Activated T-cell treated with anti-CD3 and anti-CD28 coated beads for 48 hours (primary cell): ENCODE measurements at regions not wholly inside any gene's neighbourhood (a gene's known extent, or its start where the extent isn't known, plus 50 kb on each side); places are given as distances from the start of the nearest gene placed in this dataset.
A peak's percentile ranks its signal among the peaks of the same experiment; 100 is the strongest.
"Not testable (repeated sequence)": the region's sequence is repeated elsewhere in the genome, so short reads cannot be mapped to it uniquely, and the experiment has no call there.

ENCODE experiments used
- DNase-seq: peaks from one replicate; pipeline ENCODE4 v3.0.0-alpha.2; 2020; ENCODE audit warnings: low read depth

DNA sequence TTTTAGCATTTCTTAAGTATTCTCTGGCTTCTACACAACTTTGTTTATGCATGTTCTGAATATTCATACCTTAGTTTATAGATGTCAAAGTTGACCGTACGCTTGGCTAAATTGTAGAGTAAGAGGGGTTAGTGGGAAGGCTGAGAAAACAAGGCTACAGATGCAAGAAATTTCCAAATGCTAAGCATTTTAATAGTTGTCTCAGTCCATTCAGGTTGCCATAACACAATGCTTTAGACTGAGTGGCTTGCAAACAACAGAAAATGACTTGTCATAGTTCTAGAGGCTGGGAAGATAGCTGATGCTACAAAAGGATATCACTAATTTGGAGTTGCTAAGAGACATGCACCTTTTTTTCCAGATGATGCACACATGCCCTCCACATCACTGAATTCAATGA lies 53.0 kb upstream of the C1QTNF3 start:
- DNase-seq = not testable (repeated sequence)

- not testable (repeated sequence) for DNase-seq
These were observed 56.9 kb upstream of the C1QTNF3 start for GRCh38 chr5:34099891-34100290.

- not testable (repeated sequence) for DNase-seq
These were observed 58.6 kb upstream of the C1QTNF3 start for GRCh38 chr5:34101567-34101966.

GRCh38 chr5:34108897-34109296 lies 65.9 kb upstream of the C1QTNF3 start:
- not testable (repeated sequence) for DNase-seq

- not testable (repeated sequence) for DNase-seq
These were observed 81.3 kb upstream of the C1QTNF3 start for GRCh38 chr5:34124280-34124679.

GRCh38 chr5:34125354-34125753 lies 82.3 kb upstream of the C1QTNF3 start:
- not testable (repeated sequence) for DNase-seq

DNA sequence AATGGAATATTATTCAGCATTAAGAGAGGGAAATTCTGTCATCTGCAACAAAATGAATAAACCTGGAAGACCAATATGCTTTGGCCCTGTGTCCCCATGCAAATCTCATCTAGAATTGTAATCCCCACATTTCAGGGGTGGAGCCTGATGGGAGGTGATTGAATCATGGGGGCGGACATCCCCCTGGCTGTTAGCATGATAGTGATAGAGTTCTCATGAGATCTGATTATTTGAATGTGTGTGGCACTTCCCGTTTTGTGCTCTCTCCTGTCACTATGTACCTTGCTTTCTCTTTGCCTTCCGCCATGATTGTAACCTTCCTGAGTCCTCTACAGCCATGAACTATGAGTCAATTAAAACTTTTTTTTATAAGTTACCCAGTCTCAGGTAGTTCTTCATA lies 83.7 kb upstream of the C1QTNF3 start:
- DNase-seq = not testable (repeated sequence)

GRCh38 chr5:34127818-34128217 lies 84.8 kb upstream of the C1QTNF3 start:
- not testable (repeated sequence) for DNase-seq

DNA sequence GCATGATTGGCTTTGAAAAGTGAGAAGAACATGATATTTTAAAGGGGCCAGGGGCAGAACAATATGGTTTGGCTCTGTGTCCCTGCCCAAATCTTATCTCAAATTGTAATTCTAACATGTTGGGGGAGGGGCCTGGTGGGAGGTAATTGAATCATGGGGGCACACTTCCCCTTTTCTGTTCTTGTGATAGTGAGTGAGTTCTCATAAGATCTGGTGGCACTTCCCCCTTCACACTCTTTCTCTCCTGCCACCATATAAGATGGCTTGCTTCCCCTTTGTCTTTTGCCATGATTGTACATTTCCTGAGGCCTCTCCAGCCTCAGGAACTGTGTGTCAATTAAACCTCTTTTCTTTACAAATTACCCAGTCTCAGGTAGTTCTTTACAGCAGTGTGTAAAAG lies 85.9 kb upstream of the C1QTNF3 start:
- DNase-seq = not testable (repeated sequence)

GRCh38 chr5:34154988-34155387 lies 112.0 kb upstream of the C1QTNF3 start:
- DNase-seq = not testable (repeated sequence)

DNA sequence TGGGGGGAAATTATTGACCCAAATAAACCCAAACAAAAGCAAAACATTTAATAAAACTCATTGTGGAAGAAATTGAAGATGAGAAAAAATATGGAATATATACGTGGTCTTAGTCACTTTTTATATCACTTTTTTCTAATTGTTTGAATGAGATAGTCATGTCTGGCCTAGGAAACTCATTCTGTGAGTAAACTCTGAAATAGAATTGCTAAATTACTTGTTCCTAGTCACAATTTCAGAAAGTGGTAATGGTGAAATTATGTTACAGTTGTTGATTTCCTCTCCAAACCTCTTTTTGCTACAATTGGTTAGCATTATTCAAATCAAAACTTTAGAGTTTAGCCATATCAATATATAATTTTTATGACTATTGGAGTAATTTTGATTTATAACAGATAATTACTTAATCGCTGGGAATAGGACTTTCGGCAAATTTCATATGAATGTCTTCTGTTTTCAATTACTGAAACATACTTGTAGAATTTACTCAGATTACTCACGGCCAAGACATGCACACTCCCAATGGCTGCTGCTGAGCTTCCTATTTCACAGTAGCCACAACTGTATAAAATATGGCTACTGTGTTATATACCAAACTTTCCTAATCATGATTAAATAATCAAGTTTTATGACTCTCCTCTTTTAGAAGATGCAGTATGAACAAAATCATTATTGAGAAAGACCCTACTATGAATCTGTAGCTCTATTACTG lies 113.8 kb upstream of the C1QTNF3 start:
- DNase-seq = not testable (repeated sequence)

DNA sequence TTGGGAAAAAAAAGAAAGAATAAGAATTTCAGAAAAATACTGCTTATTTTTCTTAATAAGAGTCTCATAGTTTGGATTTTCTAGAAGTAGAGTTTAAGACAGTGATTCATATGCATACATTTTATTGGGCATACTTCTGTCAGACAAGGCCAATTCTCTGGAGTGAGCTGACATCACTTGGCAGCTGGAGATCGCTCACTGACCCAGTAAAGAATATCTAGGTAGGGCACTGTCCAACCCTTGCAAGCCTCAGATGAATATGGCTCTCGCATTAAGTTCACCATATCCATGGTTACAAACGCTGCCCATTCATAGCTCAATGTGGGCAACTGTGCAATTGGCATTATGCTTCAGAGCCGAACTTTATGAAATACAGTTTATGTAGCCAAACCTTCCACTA lies 117.9 kb upstream of the C1QTNF3 start:
- DNase-seq = not testable (repeated sequence)

DNA sequence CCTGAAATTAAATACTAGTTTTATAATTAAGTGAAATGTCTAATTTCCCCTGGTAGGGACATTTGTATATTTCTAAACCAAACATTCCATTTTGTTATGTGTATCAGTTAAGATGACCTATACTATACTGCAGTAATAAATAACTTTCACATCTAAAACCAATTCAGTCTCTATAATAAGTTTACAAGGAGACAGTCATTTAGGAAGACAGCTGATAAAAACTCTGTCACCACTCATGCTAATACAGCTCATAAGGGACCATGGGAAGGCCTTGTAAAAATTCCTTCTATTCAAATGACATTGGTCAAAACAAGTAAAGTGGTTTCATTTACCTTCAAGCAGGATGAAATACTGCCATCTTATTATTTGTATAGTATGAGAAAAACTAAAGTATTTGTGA lies 128.4 kb upstream of the C1QTNF3 start:
- not testable (repeated sequence) for DNase-seq

DNA sequence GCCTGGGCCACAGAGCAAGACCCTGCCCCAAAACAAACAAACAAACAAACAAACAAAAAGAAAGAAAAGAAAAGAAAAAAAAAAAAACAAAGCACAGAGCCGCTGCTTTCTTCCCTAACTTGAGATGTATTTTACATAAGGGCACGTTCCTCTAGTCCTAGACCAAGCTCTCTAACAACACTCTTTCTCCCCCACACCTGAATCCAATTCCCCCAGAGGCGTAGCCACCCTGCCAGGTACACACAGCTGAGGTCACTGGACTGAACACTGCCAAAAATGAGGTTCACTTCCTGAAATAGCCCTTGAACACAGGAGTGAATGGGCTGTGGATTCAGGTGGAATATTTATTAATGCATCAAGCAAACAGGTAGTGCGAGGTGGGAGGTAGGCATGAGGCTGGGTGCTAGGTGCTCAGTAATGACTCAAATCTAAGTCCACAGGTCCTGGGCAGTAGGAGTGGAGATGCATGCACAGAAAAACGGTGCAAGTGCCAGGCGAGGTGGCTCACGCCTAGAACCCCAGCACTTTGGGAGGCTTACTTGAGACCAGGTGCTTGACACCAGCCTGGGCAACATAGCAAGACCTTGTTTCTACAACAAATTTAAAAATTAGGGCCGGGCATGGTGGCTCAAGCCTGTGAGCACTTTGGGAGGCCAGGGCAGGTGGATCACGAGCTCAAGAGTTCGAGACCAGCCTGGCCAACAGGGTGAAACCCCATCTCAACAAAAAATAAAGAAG lies 136.6 kb upstream of the C1QTNF3 start:
- DNase-seq = not testable (repeated sequence)

- not testable (repeated sequence) for DNase-seq
These were observed 137.2 kb upstream of the C1QTNF3 start for GRCh38 chr5:34180225-34180624.

DNA sequence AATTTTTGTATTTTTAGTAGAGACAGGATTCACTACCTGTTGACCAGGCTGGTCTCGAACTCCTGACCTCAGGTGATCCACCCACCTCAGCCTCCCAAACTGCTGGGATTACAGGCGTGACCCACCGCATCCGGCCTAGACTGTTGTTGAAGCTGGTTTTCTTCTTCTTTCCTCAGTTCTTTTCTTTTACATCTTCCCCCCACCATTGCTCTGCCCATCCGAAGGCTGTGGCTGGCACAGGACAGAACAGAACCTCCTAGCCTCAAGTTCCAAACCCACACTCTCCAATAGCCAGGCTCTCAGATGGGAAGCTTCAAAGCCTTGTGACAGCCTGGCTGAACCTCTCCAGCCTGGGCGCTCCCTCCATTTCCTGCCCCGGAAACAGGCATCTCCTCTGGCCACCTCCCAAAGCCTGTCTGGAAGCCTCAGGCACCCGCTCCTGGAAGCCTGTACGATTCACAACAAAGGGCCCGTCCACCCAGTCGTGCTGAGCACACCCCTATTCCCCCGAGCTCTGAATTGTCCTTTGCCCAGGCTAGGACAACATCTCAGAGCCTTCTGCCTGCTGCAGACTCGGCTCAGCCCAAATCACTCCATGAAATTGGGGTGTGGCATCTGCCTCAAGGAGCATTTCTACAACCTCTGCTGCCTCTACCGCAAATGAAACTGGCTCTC lies 138.1 kb upstream of the C1QTNF3 start:
- DNase-seq = not testable (repeated sequence)

GRCh38 chr5:34185005-34185404 lies 142.0 kb upstream of the C1QTNF3 start:
- DNase-seq = not testable (repeated sequence)

- DNase-seq = not testable (repeated sequence)
These were observed 142.6 kb upstream of the C1QTNF3 start for GRCh38 chr5:34185572-34185971.

DNA sequence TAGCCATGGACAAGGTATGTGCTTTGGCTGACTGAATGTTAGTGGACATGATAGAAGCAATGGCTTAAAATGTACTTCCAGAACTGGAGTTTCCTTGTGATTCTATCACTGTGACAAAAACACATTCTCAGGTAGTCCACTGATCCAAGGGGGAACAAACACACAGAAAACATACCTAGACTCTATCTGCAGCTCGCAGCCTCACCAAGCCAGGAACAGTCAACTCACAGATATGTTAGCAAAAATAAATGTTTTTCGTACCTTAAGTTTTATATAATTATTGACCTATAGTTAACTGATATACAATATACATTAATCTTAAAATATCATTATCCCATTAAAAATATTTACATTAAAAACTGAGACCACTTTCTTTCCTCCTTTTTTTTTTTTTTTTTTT lies 143.1 kb upstream of the C1QTNF3 start:
- not testable (repeated sequence) for DNase-seq

DNA sequence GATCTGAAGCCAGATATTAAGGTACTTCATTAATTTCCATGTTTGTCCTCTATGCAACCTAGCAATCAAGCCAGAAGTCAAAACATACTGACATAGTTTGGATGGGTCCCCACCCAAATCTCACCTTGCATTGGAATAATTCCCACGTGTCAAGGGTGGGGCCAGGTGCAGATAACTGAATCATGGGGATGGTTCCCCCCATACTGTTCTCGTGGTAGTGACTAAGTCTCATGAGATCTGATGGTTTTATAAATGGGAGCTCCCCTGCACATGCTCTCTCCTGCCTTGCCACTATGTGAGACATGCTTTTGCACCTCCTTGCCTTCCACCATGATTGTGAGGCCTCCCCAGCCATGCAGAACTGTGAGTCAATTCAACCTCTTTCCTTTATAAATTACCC lies 143.9 kb upstream of the C1QTNF3 start:
- not testable (repeated sequence) for DNase-seq

DNA sequence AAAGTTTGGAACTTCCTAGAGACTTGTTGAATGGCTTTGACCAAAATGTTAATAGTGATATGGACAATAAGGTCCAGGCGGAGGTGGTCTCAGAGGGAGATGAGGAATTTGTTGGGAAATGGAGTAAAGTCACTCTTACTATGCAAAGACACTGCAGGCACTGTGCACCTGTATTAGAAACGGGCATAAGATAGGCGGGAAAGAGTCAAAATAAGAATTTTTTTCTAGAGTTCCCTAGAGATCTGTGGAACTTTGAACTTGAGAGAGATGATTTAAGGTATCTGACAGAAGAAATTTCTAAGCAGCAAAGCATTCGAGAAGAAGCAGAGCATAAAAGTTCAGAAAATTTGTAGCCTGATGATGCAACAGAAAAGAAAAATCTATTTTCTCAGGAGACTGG lies 144.4 kb upstream of the C1QTNF3 start:
- not testable (repeated sequence) for DNase-seq

- peak; percentile 74 for DNase-seq
These were observed 145.2 kb upstream of the C1QTNF3 start for GRCh38 chr5:34188001-34188822.
